Upper lobe of left lung (tissue), 4 donors: ENCODE measurements at regions not wholly inside any gene's neighbourhood (a gene's known extent, or its start where the extent isn't known, plus 50 kb on each side); places are given as distances from the start of the nearest gene placed in this dataset.

Experiments used
- CTCF ChIP-seq, 6 experiments: fragments of 450-650 bp in 4 of 6; fragments of 200-600 bp in 2 of 6; sonication (generic) in 2 of 6; IDR thresholded peaks; one replicate each; pipeline ENCODE4 v1.5.1; 2016 to 2019; ENCODE audit warnings: antibody characterized with exemption in 6 of 6
- EP300 ChIP-seq, 4 donors: sonication (generic); formaldehyde crosslinking; IDR thresholded peaks; one replicate each; pipeline ENCODE4 v1.5.1; 2017; ENCODE audit warnings: antibody characterized with exemption in 4 of 4, control low read depth in 2 of 4
- POLR2A ChIP-seq, 4 donors: fragments of 450-650 bp; IDR thresholded peaks; one replicate each; pipeline ENCODE4 v1.5.1; 2016 to 2017; ENCODE audit warnings: antibody characterized with exemption in 4 of 4, mild to moderate bottlenecking in 2 of 4
- POLR2AphosphoS5 ChIP-seq, 2 donors: sonication (generic); formaldehyde crosslinking; IDR thresholded peaks; one replicate each; pipeline ENCODE4 v1.5.1; 2017; ENCODE audit warnings: antibody characterized with exemption in 2 of 2

- no peak for TF ChIP-seq CTCF (IDR thresholded peaks at IDR 0.05)
- TF ChIP-seq EP300 (IDR thresholded peaks at IDR 0.05) = no peak
- TF ChIP-seq POLR2A (IDR thresholded peaks at IDR 0.05) = no peak
- no peak for TF ChIP-seq POLR2AphosphoS5 (IDR thresholded peaks at IDR 0.05)
These were observed 152.3 kb upstream of the TBX18 start for GRCh38 chr6:84916704-84917103.
